ENCODE measurements at regions not wholly inside any gene's neighbourhood (a gene's known extent, or its start where the extent isn't known, plus 50 kb on each side); places are given as distances from the start of the nearest gene placed in this dataset.

- TF ChIP-seq, protein P1, sequence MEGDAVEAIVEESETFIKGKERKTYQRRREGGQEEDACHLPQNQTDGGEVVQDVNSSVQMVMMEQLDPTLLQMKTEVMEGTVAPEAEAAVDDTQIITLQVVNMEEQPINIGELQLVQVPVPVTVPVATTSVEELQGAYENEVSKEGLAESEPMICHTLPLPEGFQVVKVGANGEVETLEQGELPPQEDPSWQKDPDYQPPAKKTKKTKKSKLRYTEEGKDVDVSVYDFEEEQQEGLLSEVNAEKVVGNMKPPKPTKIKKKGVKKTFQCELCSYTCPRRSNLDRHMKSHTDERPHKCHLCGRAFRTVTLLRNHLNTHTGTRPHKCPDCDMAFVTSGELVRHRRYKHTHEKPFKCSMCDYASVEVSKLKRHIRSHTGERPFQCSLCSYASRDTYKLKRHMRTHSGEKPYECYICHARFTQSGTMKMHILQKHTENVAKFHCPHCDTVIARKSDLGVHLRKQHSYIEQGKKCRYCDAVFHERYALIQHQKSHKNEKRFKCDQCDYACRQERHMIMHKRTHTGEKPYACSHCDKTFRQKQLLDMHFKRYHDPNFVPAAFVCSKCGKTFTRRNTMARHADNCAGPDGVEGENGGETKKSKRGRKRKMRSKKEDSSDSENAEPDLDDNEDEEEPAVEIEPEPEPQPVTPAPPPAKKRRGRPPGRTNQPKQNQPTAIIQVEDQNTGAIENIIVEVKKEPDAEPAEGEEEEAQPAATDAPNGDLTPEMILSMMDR (conservative IDR thresholded peaks at IDR 0.05; ENCODE audit: low read depth): no peak
- POLR2A ChIA-PET (ENCODE audit: low non-redundant PET): no interaction called here
- no peak for DNase-seq (ENCODE audit: low spot score)
- CTCF ChIA-PET: no interaction called here
- H3K27ac ChIP-seq: no peak overlapping the region
These were observed 351.8 kb upstream of the ANO3 start for GRCh38 chr11:25980091-25980490.

DNA sequence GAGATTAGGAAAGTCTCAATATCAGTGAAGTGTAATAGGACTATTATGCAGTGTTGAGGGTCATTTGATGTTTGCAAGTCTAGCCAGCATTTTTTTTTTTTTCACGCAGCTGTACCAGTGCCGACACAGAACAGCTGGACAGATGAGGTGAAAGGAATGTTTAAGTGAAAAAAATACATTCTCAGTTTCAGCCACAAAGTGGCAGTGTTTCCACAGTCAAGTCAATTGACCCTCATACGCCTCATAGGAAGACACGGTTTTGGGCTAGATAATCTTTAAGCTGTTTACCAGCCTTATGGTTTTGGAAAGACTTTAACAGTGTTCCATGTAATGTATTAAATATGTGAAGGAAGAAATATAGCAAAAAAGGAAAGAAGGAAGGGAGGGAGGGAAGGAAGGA, 349.9 kb upstream of the ANO3 start:
- CTCF ChIA-PET: interaction anchor here (0.5 to 1.6 kb wide), 24 partner anchors 9 to 1587 kb away, joined by 3 to 7 read pairs (median 3); no protein-coding TSS in a partner anchor
- TF ChIP-seq, protein P1 (conservative IDR thresholded peaks at IDR 0.05; ENCODE audit: low read depth): peak; percentile 61
- H3K27ac ChIP-seq: no peak overlapping the region
- DNase-seq (ENCODE audit: low spot score): peak; percentile 46
- POLR2A ChIA-PET (ENCODE audit: low non-redundant PET): no interaction called here

GRCh38 chr11:25983280-25983679, 348.6 kb upstream of the ANO3 start:
- POLR2A ChIA-PET (ENCODE audit: low non-redundant PET): no interaction called here
- TF ChIP-seq, protein P1 (conservative IDR thresholded peaks at IDR 0.05; ENCODE audit: low read depth): no peak
- DNase-seq (ENCODE audit: low spot score): no peak
- no peak overlapping the region for H3K27ac ChIP-seq
- CTCF ChIA-PET: interaction anchor here (0.6 kb wide), 1 partner anchor 256 kb away, joined by 3 read pairs; no protein-coding TSS in a partner anchor

DNA sequence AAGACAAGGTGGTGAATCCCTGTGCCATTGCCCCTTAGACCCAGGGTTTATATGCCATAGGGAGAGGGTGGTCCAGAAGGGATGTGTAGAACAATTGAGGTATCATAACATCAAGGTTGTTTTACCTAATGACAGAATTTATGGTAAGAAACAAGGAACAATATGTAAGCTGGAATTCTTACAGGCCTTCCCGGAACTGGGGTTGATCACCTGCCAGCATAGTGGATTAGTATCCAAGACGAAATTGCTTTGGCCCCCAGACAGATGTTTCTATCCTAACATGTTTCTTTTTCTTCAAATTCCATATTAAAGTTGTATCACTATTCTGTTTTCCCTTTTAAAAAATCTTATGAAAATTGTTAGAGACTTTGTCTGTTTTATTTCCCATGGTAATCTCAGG, 343.8 kb upstream of the ANO3 start:
- TF ChIP-seq, protein P1 (conservative IDR thresholded peaks at IDR 0.05; ENCODE audit: low read depth): no peak
- DNase-seq (ENCODE audit: low spot score): no peak
- POLR2A ChIA-PET (ENCODE audit: low non-redundant PET): no interaction called here
- H3K27ac ChIP-seq: no peak overlapping the region
- CTCF ChIA-PET: no interaction called here

GRCh38 chr11:25990406-25990805, 341.5 kb upstream of the ANO3 start:
- DNase-seq (ENCODE audit: low spot score): no peak
- ChIA-PET POLR2A (ENCODE audit: low non-redundant PET) (no interaction called here), CTCF (interaction anchor here (0.6 to 0.7 kb wide), 3 partner anchors 9 to 789 kb away, joined by 3 to 4 read pairs (median 3); no protein-coding TSS in a partner anchor)
- TF ChIP-seq, protein P1 (conservative IDR thresholded peaks at IDR 0.05; ENCODE audit: low read depth): no peak
- no peak overlapping the region for H3K27ac ChIP-seq

GRCh38 chr11:25991476-25991875, 340.5 kb upstream of the ANO3 start:
- CTCF ChIA-PET: interaction anchor here (0.8 kb wide), 1 partner anchor 10 kb away, joined by 3 read pairs; no protein-coding TSS in a partner anchor
- no peak overlapping the region for H3K27ac ChIP-seq
- TF ChIP-seq, protein P1 (conservative IDR thresholded peaks at IDR 0.05; ENCODE audit: low read depth): no peak
- DNase-seq (ENCODE audit: low spot score): no peak
- POLR2A ChIA-PET (ENCODE audit: low non-redundant PET): no interaction called here

Data from RWPE1 (cell line).